K562 (cell line): ENCODE measurements at regions not wholly inside any gene's neighbourhood (a gene's known extent, or its start where the extent isn't known, plus 50 kb on each side); places are given as distances from the start of the nearest gene placed in this dataset.

Experiments used
- GTF2F1 ChIP-seq: IDR thresholded peaks from 2 replicates; pipeline ENCODE4 v1.6.1; 2011; ENCODE audit warnings: low read depth, low read length, improper control_type of control experiment
- HNRNPUL1 ChIP-seq: fragments of 200-400 bp; formaldehyde crosslinking; IDR thresholded peaks from 2 replicates; pipeline ENCODE4 v1.6.1; 2017; ENCODE audit warnings: low read length
- TCF3 ChIP-seq: sonication (generic); formaldehyde crosslinking; IDR thresholded peaks from 2 replicates; pipeline ENCODE4 v1.4.0; 2020; ENCODE audit warnings: mild to moderate bottlenecking, missing genetic modification reagents

DNA sequence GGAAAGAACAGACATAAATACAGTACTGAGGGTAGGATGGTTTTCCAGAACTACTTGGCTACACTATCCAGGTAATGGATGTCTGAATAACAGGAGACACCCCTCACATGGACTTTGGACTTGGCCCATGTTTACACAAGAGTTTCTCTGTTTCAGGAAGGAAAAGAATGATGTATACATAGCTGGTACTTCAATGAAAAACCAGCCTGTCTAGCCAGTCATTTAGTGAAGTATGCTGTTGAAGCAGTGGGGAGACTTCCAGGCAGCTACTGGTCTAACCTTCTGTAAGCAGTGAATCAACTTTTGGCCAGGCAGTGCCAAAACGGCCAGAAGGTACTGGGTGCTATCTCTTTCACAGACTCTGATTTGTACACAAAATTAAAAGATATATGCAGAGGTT, 135.0 kb downstream of the MBL2 start:
- TF ChIP-seq GTF2F1 (no peak), TCF3 (CRISPR knock-in tag) (no peak), HNRNPUL1 (no peak)
